ENCODE measurements at regions not wholly inside any gene's neighbourhood (a gene's known extent, or its start where the extent isn't known, plus 50 kb on each side); places are given as distances from the start of the nearest gene placed in this dataset.
A peak's percentile ranks its signal among the peaks of the same experiment; 100 is the strongest.

GRCh38 chr2:156892467-156893281, 364.8 kb upstream of the GALNT5 start:
- DNase-seq, result peak; percentile 15 to 83 (median 74)
- Histone ChIP-seq H3K36me3 (ENCODE audit: control insufficient read depth in 4 of 4, insufficient read depth in 4 of 4, low read length in 4 of 4) (no peaks in the 10 kb centered on the region), H3K27ac (ENCODE audit: low read depth in 1 of 2, low read length in 1 of 2) (no peak overlapping the region), H3K9me3 (ENCODE audit: control insufficient read depth in 4 of 4, insufficient read depth in 3 of 4, low read length in 3 of 4) (no peaks in the 10 kb centered on the region), H3K4me3 (no peak overlapping the region), H3K4me1 (ENCODE audit: control insufficient read depth in 5 of 5, insufficient read depth in 5 of 5, low read length in 5 of 5) (peaks cover 0 to 2% (median 0%) of the 10 kb centered on the region in 5 donors), H3K27me3 (ENCODE audit: control insufficient read depth in 3 of 3, insufficient read depth in 3 of 3, low read length in 2 of 3) (no peaks in the 10 kb centered on the region), H3K9ac (ENCODE audit: insufficient read depth in 1 of 2, low read length in 2 of 2) (peak overlapping the region in 1 of 2 donors; percentile 75)
- peak; percentile 83 for ATAC-seq (ENCODE audit: insufficient read depth, low FRiP score)
- no peak for TF ChIP-seq CTCF (IDR thresholded peaks at IDR 0.05; ENCODE audit: control extremely low read depth, extremely low read depth)
- WGBS, 2 donors, result 5 to 7% methylated on average over 14 of the region's 14 CpGs

GRCh38 chr2:156896294-156896693, 361.2 kb upstream of the GALNT5 start:
- Histone ChIP-seq H3K4me3 (no peak overlapping the region), H3K27ac (ENCODE audit: low read depth in 1 of 2, low read length in 1 of 2) (no peak overlapping the region), H3K27me3 (ENCODE audit: control insufficient read depth in 3 of 3, insufficient read depth in 3 of 3, low read length in 2 of 3) (no peaks in the 10 kb centered on the region), H3K4me1 (ENCODE audit: control insufficient read depth in 5 of 5, insufficient read depth in 5 of 5, low read length in 5 of 5) (no peaks in the 10 kb centered on the region), H3K36me3 (ENCODE audit: control insufficient read depth in 4 of 4, insufficient read depth in 4 of 4, low read length in 4 of 4) (no peaks in the 10 kb centered on the region), H3K9ac (ENCODE audit: insufficient read depth in 1 of 2, low read length in 2 of 2) (no peak overlapping the region), H3K9me3 (ENCODE audit: control insufficient read depth in 4 of 4, insufficient read depth in 3 of 4, low read length in 3 of 4) (no peaks in the 10 kb centered on the region)
- DNase-seq (no peak), ATAC-seq (ENCODE audit: insufficient read depth, low FRiP score) (no peak)
- 18 to 36% methylated on average over 1 of the region's 1 CpG for WGBS, 2 donors
- TF ChIP-seq CTCF (IDR thresholded peaks at IDR 0.05; ENCODE audit: control extremely low read depth, extremely low read depth), result no peak

- ATAC-seq (ENCODE audit: insufficient read depth, low FRiP score) (no peak), DNase-seq (no peak)
- H3K36me3 ChIP-seq (ENCODE audit: control insufficient read depth in 4 of 4, insufficient read depth in 4 of 4, low read length in 4 of 4), result no peaks in the 10 kb centered on the region
- no peaks in the 10 kb centered on the region for H3K9me3 ChIP-seq (ENCODE audit: control insufficient read depth in 4 of 4, insufficient read depth in 3 of 4, low read length in 3 of 4)
- TF ChIP-seq CTCF (IDR thresholded peaks at IDR 0.05; ENCODE audit: control extremely low read depth, extremely low read depth), result no peak
- no peak overlapping the region for H3K9ac ChIP-seq (ENCODE audit: insufficient read depth in 1 of 2, low read length in 2 of 2)
- H3K4me3 ChIP-seq, result no peak overlapping the region
- no peaks in the 10 kb centered on the region for H3K27me3 ChIP-seq (ENCODE audit: control insufficient read depth in 3 of 3, insufficient read depth in 3 of 3, low read length in 2 of 3)
- no peak overlapping the region for H3K27ac ChIP-seq (ENCODE audit: low read depth in 1 of 2, low read length in 1 of 2)
- no peaks in the 10 kb centered on the region for H3K4me1 ChIP-seq (ENCODE audit: control insufficient read depth in 5 of 5, insufficient read depth in 5 of 5, low read length in 5 of 5)
Observed at GRCh38 chr2:156897548-156897947, 360.0 kb upstream of the GALNT5 start.

Data from lung (tissue), 11 donors.